SK-N-SH (cell line): ENCODE measurements at regions not wholly inside any gene's neighbourhood (a gene's known extent, or its start where the extent isn't known, plus 50 kb on each side); places are given as distances from the start of the nearest gene placed in this dataset.

Experiments
- CTCF ChIA-PET: fragments of 300-600, 350-600 bp; formaldehyde crosslinking; extraction: SDS; loops from one replicate; lab custom pipeline; 2021; lab: Yijun Ruan, JAX
- POLR2A ChIA-PET: fragments of 350-600 bp; sonication (Branson Sonifier 250); formaldehyde crosslinking; extraction: SDS; loops from one replicate; lab custom pipeline; 2020; ENCODE audit warnings: antibody characterized with exemption, inconsistent platforms; lab: Yijun Ruan, JAX
- DNase-seq: peaks from one replicate; pipeline ENCODE4 v3.0.0; 2012
- H2AFZ ChIP-seq: fragments of 200-600 bp; sonication (generic); 2 replicates; pipeline ENCODE4 v1.8.1; 2016; ENCODE audit warnings: antibody characterized with exemption, mild to moderate bottlenecking, low read depth
- H3F3A ChIP-seq: fragments of 200-600 bp; sonication (generic); replicated peaks from 2 replicates; pipeline ENCODE3; 2016; ENCODE audit warnings: antibody characterized with exemption, mild to moderate bottlenecking; ENCODE audit not compliant: insufficient read depth
- H3K27ac ChIP-seq, 2 experiments: fragments of 200-500 bp in 1 of 2; fragments of 200-600 bp in 1 of 2; sonication (Bioruptor generic) in 1 of 2; sonication (generic), shearing (Covaris generic) in 1 of 2; 2 replicates each; pipeline versions ENCODE4 v1.5.1 to v1.6.1; 2014 to 2016; ENCODE audit warnings: low read depth in 2 of 2, inconsistent platforms in 1 of 2, low read length in 1 of 2, mild to moderate bottlenecking in 1 of 2, mixed read lengths in 1 of 2
- H3K27me3 ChIP-seq: fragments of 200-600 bp; sonication (generic), shearing (Covaris generic); 2 replicates; pipeline ENCODE4 v1.6.1; 2016; ENCODE audit warnings: mixed run types; ENCODE audit not compliant: insufficient read depth
- H3K36me3 ChIP-seq, 2 experiments: fragments of 200-500 bp in 1 of 2; fragments of 200-600 bp in 1 of 2; sonication (Bioruptor generic) in 1 of 2; sonication (generic) in 1 of 2; replicated peaks in 1 of 2; 2 replicates each; pipeline versions ENCODE3 to v1.5.1; 2014 to 2016; ENCODE audit warnings: low read length in 1 of 2, mild to moderate bottlenecking in 1 of 2; ENCODE audit not compliant: insufficient read depth in 2 of 2, control insufficient read depth in 1 of 2
- H3K4me1 ChIP-seq, 2 experiments: fragments of 200-500 bp in 1 of 2; fragments of 200-600 bp in 1 of 2; sonication (Bioruptor generic) in 1 of 2; sonication (generic), shearing (Covaris generic) in 1 of 2; 2 replicates each; pipeline versions ENCODE4 v1.5.1 to v1.6.1; 2014 to 2016; ENCODE audit warnings: low read depth in 1 of 2, low read length in 1 of 2, mixed run types in 1 of 2; ENCODE audit not compliant: insufficient read depth in 2 of 2, control insufficient read depth in 1 of 2
- H3K4me2 ChIP-seq: fragments of 200-600 bp; sonication (generic), shearing (Covaris generic); 2 replicates; pipeline ENCODE4 v1.6.1; 2017; ENCODE audit warnings: mixed run types
- H3K4me3 ChIP-seq, 2 experiments: fragments of 200-500 bp in 1 of 2; fragments of 200-600 bp in 1 of 2; sonication (Bioruptor generic) in 1 of 2; sonication (generic), shearing (Covaris generic) in 1 of 2; 2 replicates each; pipeline versions ENCODE4 v1.5.1 to v1.8.1; 2014 to 2016; ENCODE audit warnings: low read depth in 2 of 2, inconsistent platforms in 1 of 2, low read length in 1 of 2, mild to moderate bottlenecking in 1 of 2, mixed read lengths in 1 of 2, moderate library complexity in 1 of 2
- H3K79me2 ChIP-seq: fragments of 200-600 bp; sonication (generic); 2 replicates; pipeline ENCODE4 v1.8.1; 2017; ENCODE audit warnings: mild to moderate bottlenecking; ENCODE audit not compliant: insufficient read depth
- H3K9ac ChIP-seq: fragments of 200-600 bp; sonication (generic); 2 replicates; pipeline ENCODE4 v1.6.1; 2017; ENCODE audit warnings: mixed run types
- H3K9me2 ChIP-seq: fragments of 200-600 bp; sonication (generic); 2 replicates; pipeline ENCODE4 v1.6.1; 2017; ENCODE audit warnings: mixed run types
- H3K9me3 ChIP-seq: fragments of 200-600 bp; sonication (generic); 2 replicates; pipeline ENCODE4 v1.6.1; 2017; ENCODE audit warnings: mixed run types, mild to moderate bottlenecking, moderate library complexity
- H4K20me1 ChIP-seq: fragments of 200-600 bp; sonication (generic); 2 replicates; pipeline ENCODE4 v1.6.1; 2017; ENCODE audit warnings: mild to moderate bottlenecking, mixed run types; ENCODE audit not compliant: insufficient read depth
- FOSL2 ChIP-seq: IDR thresholded peaks from 2 replicates; pipeline ENCODE4 v1.4.0; 2012; ENCODE audit warnings: low read depth, mild to moderate bottlenecking, moderate library complexity, borderline replicate concordance
- IRF3 ChIP-seq: fragments of 150-350 bp; IDR thresholded peaks from 2 replicates; pipeline ENCODE4 v1.6.1; 2016; ENCODE audit warnings: mild to moderate bottlenecking, low read depth, low read length
- NFIC ChIP-seq: IDR thresholded peaks from 2 replicates; pipeline ENCODE4 v1.4.0; 2012; ENCODE audit warnings: borderline replicate concordance
- NRF1 ChIP-seq: IDR thresholded peaks from 2 replicates; pipeline ENCODE4 v1.6.1; 2012; ENCODE audit warnings: low read depth, mild to moderate bottlenecking, low read length
- POLR2AphosphoS5 ChIP-seq: IDR thresholded peaks from 2 replicates; pipeline ENCODE4 v1.6.1; 2012; ENCODE audit warnings: low read depth, low read length
- REST ChIP-seq: IDR thresholded peaks from 2 replicates; pipeline ENCODE4 v1.6.1; 2012; ENCODE audit warnings: mild to moderate bottlenecking, low read depth, low read length, moderate library complexity
- SMC3 ChIP-seq: IDR thresholded peaks from 2 replicates; pipeline ENCODE4 v1.6.1; 2012; ENCODE audit warnings: low read depth, low read length, improper control_type of control experiment
- WGBS: methylation state at CpG from one replicate; pipeline ENCODE4 v1.1.6; 2017; ENCODE audit warnings: low lambda C conversion rate; 5-methylcytosine and 5-hydroxymethylcytosine counted together

GRCh38 chr18:37812961-37813360 lies 247.4 kb upstream of the CELF4 start:
- no peak overlapping the region for H3K4me2 ChIP-seq
- no peaks in the 10 kb centered on the region for H3K36me3 ChIP-seq
- H3K4me3 ChIP-seq = no peak overlapping the region
- H3K4me1 ChIP-seq = no peaks in the 10 kb centered on the region
- no peak for DNase-seq
- TF ChIP-seq NRF1 (no peak), REST (no peak), POLR2AphosphoS5 (no peak), NFIC (no peak)
- WGBS = 11% methylated on average over 3 of the region's 3 CpGs
- ChIA-PET CTCF (interaction anchor here (1.0 kb wide), 1 partner anchor 35 kb away, joined by 4 read pairs; no protein-coding TSS in a partner anchor), POLR2A (no interaction called here)
- H3F3A ChIP-seq = no peaks in the 10 kb centered on the region
- no peak overlapping the region for H2AFZ ChIP-seq
- H3K9me3 ChIP-seq = 0 out of 2 replicates have a peak, but pooled peaks cover 7% of the 10 kb centered on the region
- no peak overlapping the region for H3K9ac ChIP-seq
- no peaks in the 10 kb centered on the region for H3K27me3 ChIP-seq
- H3K27ac ChIP-seq = no peak overlapping the region
- H3K79me2 ChIP-seq = no peaks in the 10 kb centered on the region
- H3K9me2 ChIP-seq = no peaks in the 10 kb centered on the region
- H4K20me1 ChIP-seq = no peaks in the 10 kb centered on the region

GRCh38 chr18:37805773-37806404 lies 240.3 kb upstream of the CELF4 start:
- 14% methylated on average over 5 of the region's 8 CpGs for WGBS
- Histone ChIP-seq H3K36me3 (no peaks in the 10 kb centered on the region), H3K4me1 (no peaks in the 10 kb centered on the region), H3K4me3 (no peak overlapping the region), H2AFZ (no peak overlapping the region), H3K9me2 (no peaks in the 10 kb centered on the region), H3K79me2 (no peaks in the 10 kb centered on the region), H3K27me3 (no peaks in the 10 kb centered on the region), H3K9ac (no peak overlapping the region), H4K20me1 (no peaks in the 10 kb centered on the region), H3F3A (no peaks in the 10 kb centered on the region), H3K27ac (no peak overlapping the region), H3K4me2 (no peak overlapping the region)
- CTCF ChIA-PET = no interaction called here
- POLR2A ChIA-PET = no interaction called here
- DNase-seq = no peak
- TF ChIP-seq IRF3 = no peak
- TF ChIP-seq FOSL2 = no peak
- TF ChIP-seq SMC3 = no peak
- TF ChIP-seq, all 33 proteins: peak for 0
- no peaks in the 10 kb centered on the region for H3K9me3 ChIP-seq
